Fibroblast of mammary gland (primary cell): ENCODE measurements at regions not wholly inside any gene's neighbourhood (a gene's known extent, or its start where the extent isn't known, plus 50 kb on each side); places are given as distances from the start of the nearest gene placed in this dataset.

ENCODE experiments used
- DNase-seq: peaks from one replicate; pipeline ENCODE4 v3.0.0-alpha.2; 2010; ENCODE audit warnings: low read depth
- H3K4me3 ChIP-seq: 2 replicates; pipeline ENCODE4 v1.5.1; 2011; ENCODE audit warnings: low read depth, mild to moderate bottlenecking, low read length, moderate library complexity; ENCODE audit not compliant: control insufficient read depth
- TF ChIP-seq, protein P1 (sequence below): conservative IDR thresholded peaks from 2 replicates; pipeline ENCODE4 v1.5.1; 2011; ENCODE audit warnings: low read depth, low read length, inconsistent platforms; ENCODE audit not compliant: control insufficient read depth, insufficient read depth

DNA sequence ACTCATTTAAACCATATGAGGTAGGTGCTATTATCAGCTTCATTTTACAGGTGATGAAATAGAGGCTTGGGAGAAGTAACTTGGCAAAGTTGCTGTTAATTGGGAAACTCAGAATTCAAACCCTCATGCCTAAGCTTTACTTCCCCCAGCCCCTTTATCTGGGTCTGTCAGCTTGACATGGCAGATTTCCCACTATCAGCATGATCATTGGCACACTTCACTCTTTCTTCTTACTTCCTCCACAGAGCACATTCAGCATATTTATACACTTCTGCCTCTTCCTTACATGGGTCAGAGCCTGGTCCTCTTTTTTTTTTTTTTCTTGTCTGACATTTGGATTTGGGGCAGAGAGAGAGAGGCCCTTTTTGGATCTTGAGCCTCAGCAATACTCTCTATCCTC, 56.5 kb upstream of the ARX start:
- H3K4me3 ChIP-seq, result no peak overlapping the region
- TF ChIP-seq, protein P1, sequence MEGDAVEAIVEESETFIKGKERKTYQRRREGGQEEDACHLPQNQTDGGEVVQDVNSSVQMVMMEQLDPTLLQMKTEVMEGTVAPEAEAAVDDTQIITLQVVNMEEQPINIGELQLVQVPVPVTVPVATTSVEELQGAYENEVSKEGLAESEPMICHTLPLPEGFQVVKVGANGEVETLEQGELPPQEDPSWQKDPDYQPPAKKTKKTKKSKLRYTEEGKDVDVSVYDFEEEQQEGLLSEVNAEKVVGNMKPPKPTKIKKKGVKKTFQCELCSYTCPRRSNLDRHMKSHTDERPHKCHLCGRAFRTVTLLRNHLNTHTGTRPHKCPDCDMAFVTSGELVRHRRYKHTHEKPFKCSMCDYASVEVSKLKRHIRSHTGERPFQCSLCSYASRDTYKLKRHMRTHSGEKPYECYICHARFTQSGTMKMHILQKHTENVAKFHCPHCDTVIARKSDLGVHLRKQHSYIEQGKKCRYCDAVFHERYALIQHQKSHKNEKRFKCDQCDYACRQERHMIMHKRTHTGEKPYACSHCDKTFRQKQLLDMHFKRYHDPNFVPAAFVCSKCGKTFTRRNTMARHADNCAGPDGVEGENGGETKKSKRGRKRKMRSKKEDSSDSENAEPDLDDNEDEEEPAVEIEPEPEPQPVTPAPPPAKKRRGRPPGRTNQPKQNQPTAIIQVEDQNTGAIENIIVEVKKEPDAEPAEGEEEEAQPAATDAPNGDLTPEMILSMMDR, result no peak
- no peak for DNase-seq

DNA sequence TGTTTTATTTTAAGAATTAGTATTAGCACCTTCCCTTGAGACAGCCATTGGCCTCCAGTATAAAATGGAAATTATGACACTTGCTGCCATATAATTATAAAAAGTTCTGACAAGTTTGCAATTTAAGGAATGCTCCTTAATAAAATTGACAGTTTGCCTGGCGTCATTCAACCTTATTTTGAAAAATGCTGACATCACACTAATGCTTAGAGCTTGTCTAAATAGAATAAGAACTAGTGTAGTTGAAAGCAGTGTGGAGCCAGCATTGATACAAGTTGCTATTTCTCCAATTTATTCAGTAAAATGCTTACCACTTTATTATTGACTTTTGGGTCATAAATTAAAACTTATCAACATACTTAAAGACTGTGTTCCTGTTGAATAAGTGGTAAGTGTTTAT, 54.3 kb upstream of the ARX start:
- TF ChIP-seq, protein P1, result no peak
- DNase-seq, result no peak
- no peak overlapping the region for H3K4me3 ChIP-seq

DNA sequence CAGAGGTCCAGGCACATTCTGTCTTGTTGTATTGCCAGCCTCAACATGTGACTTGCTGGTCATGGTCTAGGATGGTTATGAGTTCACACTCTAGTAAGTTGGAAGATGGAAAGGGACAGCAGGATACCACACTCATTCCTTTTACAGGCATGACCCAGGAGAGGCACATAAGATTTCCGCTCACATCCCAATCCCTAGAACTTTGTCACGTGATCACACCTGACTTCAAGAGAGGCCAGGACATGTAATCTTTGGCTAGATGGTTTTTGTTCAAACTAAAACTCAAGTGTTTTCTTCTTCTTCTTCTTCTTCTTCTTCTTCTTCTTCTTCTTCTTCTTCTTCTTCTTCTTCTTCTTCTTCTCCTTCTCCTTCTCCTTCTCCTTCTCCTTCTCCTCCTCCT, 53.4 kb upstream of the ARX start:
- TF ChIP-seq, protein P1, result no peak
- DNase-seq, result no peak
- no peak overlapping the region for H3K4me3 ChIP-seq

DNA sequence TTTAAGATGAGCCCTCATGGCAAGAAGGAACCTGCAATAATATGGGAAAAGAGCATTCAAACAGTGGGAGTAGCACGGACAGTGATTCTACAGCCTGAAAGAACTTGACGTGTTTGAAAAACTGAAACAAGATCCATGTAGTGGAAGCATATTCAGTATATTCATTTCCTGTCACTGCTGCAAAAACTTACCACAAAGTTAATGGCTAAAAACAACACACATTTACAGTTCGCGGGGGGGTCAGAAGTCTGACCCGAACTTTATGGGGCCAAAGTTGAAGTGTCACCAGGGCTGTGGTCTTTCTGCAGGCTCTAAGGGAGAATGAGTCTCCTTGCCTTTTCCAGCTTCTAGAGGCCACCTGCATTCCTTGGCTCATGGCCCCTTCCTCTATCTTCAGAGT, 52.6 kb upstream of the ARX start:
- no peak overlapping the region for H3K4me3 ChIP-seq
- DNase-seq, result no peak
- TF ChIP-seq, protein P1, result no peak

DNA sequence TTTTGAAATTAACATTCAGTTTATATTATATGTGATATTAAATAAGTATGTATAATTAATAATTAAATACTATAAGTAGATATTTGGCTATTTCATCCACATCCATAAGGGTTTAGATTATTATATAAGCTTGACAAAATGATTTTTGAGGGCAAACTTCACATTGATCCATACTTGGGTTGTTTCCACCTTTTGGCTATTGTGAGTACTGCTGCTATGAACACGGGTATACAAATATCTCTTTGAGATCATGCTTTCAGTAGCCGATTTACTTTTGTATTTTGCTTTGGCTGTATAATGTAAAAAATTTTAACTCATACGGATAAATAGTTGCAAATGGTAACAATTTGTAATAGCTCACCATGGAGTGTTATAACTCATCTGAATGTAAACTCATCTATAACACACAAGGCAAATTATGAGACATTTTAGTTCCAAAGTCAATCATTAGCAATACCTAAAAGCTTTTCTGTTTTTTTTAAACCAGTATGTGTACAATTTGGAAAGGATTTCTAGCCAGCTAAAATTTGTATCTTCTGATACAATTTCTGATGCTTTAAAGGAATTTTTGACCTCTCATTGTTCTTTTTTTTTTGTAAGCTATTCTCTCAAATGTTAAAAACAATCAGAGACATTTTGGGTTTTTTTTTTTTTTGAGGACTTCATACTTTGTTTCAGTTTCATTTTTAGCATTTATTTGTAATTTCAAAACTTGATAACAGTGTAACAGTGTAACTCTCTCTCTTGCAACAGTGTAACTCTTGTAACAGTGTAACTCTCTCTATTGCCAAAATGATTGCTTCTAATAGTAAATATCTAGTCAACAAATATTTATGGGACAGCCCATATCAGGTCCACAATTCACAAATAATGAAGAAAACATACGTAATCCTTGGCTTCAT, 51.8 kb upstream of the ARX start:
- H3K4me3 ChIP-seq, result no peak overlapping the region
- no peak for DNase-seq
- TF ChIP-seq, protein P1, result no peak

DNA sequence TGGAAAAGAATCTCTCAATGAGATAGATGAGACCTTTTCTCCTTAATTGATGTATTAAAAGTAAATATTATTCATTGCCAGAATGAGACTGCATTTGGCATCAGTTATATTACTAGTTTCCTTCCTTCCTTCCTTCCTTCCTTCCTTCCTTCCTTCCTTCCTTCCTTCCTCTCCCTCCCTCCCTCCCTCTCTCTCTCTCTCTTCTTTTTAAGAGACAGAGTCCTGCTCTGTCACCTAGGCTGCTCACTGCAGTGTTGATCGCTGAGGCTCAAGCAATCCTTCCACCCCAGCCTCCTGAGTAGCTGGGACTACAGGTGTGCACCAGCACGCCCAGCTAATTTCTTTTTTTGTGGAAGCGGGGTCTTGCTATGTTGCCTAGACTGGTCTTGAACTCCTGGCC, 50.4 kb upstream of the ARX start:
- no peak for DNase-seq
- no peak overlapping the region for H3K4me3 ChIP-seq
- TF ChIP-seq, protein P1, result no peak
